Loucy (cell line): ENCODE measurements at regions not wholly inside any gene's neighbourhood (a gene's known extent, or its start where the extent isn't known, plus 50 kb on each side); places are given as distances from the start of the nearest gene placed in this dataset.

Experiments
- H2AFZ ChIP-seq: fragments of 200-600 bp; sonication (generic); 2 replicates; pipeline ENCODE4 v1.6.0; 2016; ENCODE audit warnings: antibody characterized with exemption, mild to moderate bottlenecking, low read length, moderate library complexity
- H3F3A ChIP-seq: fragments of 200-600 bp; 2 replicates; pipeline ENCODE4 v1.6.0; 2016; ENCODE audit warnings: antibody characterized with exemption, low read depth, mild to moderate bottlenecking
- H3K27me3 ChIP-seq: fragments of 200-600 bp; sonication (generic); 2 replicates; pipeline ENCODE4 v1.6.1; 2014; ENCODE audit warnings: low read length, mild to moderate bottlenecking; ENCODE audit not compliant: insufficient read depth, poor library complexity, severe bottlenecking
- H3K36me3 ChIP-seq: fragments of 200-600 bp; sonication (generic); 2 replicates; pipeline ENCODE4 v1.6.1; 2016; ENCODE audit warnings: low read length; ENCODE audit not compliant: insufficient read depth
- H3K4me1 ChIP-seq: fragments of 200-600 bp; sonication (generic); 2 replicates; pipeline ENCODE4 v1.5.1; 2014; ENCODE audit warnings: low read length, mild to moderate bottlenecking; ENCODE audit not compliant: insufficient read depth, poor library complexity, severe bottlenecking
- H3K4me2 ChIP-seq: fragments of 200-600 bp; sonication (generic); 2 replicates; pipeline ENCODE4 v1.6.0; 2014; ENCODE audit warnings: antibody characterized with exemption, low read length, low read depth, mild to moderate bottlenecking; ENCODE audit not compliant: poor library complexity, severe bottlenecking
- H3K4me3 ChIP-seq: fragments of 200-600 bp; sonication (generic); 2 replicates; pipeline ENCODE4 v1.5.1; 2014; ENCODE audit warnings: low read length, mild to moderate bottlenecking, mixed read lengths; ENCODE audit not compliant: poor library complexity, severe bottlenecking
- H3K79me2 ChIP-seq: fragments of 200-600 bp; sonication (generic); 2 replicates; pipeline ENCODE4 v1.6.1; 2014; ENCODE audit warnings: low read length; ENCODE audit not compliant: insufficient read depth
- H3K9ac ChIP-seq: fragments of 200-600 bp; sonication (generic); 2 replicates; pipeline ENCODE4 v1.6.0; 2014; ENCODE audit warnings: mild to moderate bottlenecking, low read depth, low read length, moderate library complexity; ENCODE audit not compliant: poor library complexity, severe bottlenecking
- H3K9me2 ChIP-seq: fragments of 200-600 bp; sonication (generic); replicated peaks from 2 replicates; pipeline ENCODE4 v1.6.1; 2016; ENCODE audit warnings: low read depth, low read length, mixed read lengths
- H3K9me3 ChIP-seq: fragments of 200-600 bp; sonication (generic); 2 replicates; pipeline ENCODE4 v1.6.1; 2014; ENCODE audit warnings: mild to moderate bottlenecking, antibody characterized with exemption, low read length, low read depth; ENCODE audit not compliant: insufficient read depth
- H4K20me1 ChIP-seq: fragments of 200-600 bp; sonication (generic); 2 replicates; pipeline ENCODE4 v1.6.0; 2014; ENCODE audit warnings: antibody characterized with exemption, low read length, mild to moderate bottlenecking; ENCODE audit not compliant: insufficient read depth, poor library complexity, severe bottlenecking
- EZH2phosphoT487 ChIP-seq: fragments of 200-600 bp; IDR thresholded peaks from 2 replicates; pipeline ENCODE4 v1.6.1; 2018; ENCODE audit warnings: antibody characterized with exemption, mild to moderate bottlenecking, moderate library complexity, borderline replicate concordance
- TF ChIP-seq, protein P1 (sequence below): fragments of 200-600 bp; sonication (generic); conservative IDR thresholded peaks from 2 replicates; pipeline ENCODE4 v1.5.1; 2014; ENCODE audit warnings: mild to moderate bottlenecking, antibody characterized with exemption, low read length

GRCh38 chr2:67313536-67313935 is 83.6 kb upstream of the ETAA1 start:
- no peaks in the 10 kb centered on the region for H3K4me1 ChIP-seq
- H3K4me3 ChIP-seq: no peak overlapping the region
- TF ChIP-seq EZH2phosphoT487: no peak
- TF ChIP-seq, protein P1, sequence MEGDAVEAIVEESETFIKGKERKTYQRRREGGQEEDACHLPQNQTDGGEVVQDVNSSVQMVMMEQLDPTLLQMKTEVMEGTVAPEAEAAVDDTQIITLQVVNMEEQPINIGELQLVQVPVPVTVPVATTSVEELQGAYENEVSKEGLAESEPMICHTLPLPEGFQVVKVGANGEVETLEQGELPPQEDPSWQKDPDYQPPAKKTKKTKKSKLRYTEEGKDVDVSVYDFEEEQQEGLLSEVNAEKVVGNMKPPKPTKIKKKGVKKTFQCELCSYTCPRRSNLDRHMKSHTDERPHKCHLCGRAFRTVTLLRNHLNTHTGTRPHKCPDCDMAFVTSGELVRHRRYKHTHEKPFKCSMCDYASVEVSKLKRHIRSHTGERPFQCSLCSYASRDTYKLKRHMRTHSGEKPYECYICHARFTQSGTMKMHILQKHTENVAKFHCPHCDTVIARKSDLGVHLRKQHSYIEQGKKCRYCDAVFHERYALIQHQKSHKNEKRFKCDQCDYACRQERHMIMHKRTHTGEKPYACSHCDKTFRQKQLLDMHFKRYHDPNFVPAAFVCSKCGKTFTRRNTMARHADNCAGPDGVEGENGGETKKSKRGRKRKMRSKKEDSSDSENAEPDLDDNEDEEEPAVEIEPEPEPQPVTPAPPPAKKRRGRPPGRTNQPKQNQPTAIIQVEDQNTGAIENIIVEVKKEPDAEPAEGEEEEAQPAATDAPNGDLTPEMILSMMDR: no peak
- no peaks in the 10 kb centered on the region for H4K20me1 ChIP-seq
- H3K9me2 ChIP-seq: no peaks in the 10 kb centered on the region
- no peaks in the 10 kb centered on the region for H3K27me3 ChIP-seq
- no peaks in the 10 kb centered on the region for H3K9me3 ChIP-seq
- no peak overlapping the region for H3K4me2 ChIP-seq
- no peaks in the 10 kb centered on the region for H3K36me3 ChIP-seq
- no peak overlapping the region for H3K9ac ChIP-seq
- no peaks in the 10 kb centered on the region for H3K79me2 ChIP-seq
- H3F3A ChIP-seq: no peaks in the 10 kb centered on the region
- H2AFZ ChIP-seq: no peak overlapping the region

DNA sequence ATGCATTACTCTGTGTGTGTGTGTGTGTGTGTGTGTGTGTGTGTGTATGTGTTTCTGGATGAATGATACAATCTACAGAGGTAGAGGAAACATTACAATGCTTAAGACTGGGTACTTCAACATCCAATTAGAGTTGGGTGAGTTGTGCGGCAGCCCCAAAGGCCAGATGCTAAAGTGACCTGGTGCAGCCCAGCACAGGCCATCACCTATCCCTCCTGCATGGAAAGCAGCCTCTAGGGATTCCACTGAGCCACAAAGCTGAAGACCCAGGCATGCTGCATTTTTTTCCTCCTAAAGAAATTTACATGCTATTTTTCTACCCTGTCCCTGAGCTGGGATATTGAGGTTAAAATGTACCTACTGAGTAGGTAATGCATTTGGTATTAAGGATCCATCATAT is 79.1 kb upstream of the ETAA1 start:
- Histone ChIP-seq H2AFZ (no peak overlapping the region), H3K4me1 (no peaks in the 10 kb centered on the region), H4K20me1 (no peaks in the 10 kb centered on the region), H3K27me3 (no peaks in the 10 kb centered on the region), H3K9me2 (no peaks in the 10 kb centered on the region), H3K4me2 (no peak overlapping the region), H3K9me3 (no peaks in the 10 kb centered on the region), H3K79me2 (no peaks in the 10 kb centered on the region), H3K9ac (no peak overlapping the region), H3K36me3 (no peaks in the 10 kb centered on the region), H3F3A (no peaks in the 10 kb centered on the region; the same call in 1 of the 2 replicates), H3K4me3 (no peak overlapping the region)
- TF ChIP-seq, protein P1: no peak
- TF ChIP-seq EZH2phosphoT487: no peak

- Histone ChIP-seq H4K20me1 (no peaks in the 10 kb centered on the region), H3K36me3 (no peaks in the 10 kb centered on the region), H3K27me3 (no peaks in the 10 kb centered on the region), H3K4me1 (no peaks in the 10 kb centered on the region), H3K79me2 (no peaks in the 10 kb centered on the region), H2AFZ (no peak overlapping the region), H3K9ac (no peak overlapping the region), H3K9me2 (no peaks in the 10 kb centered on the region), H3K9me3 (no peaks in the 10 kb centered on the region), H3K4me2 (no peak overlapping the region), H3F3A (no peaks in the 10 kb centered on the region; the same call in 1 of the 2 replicates), H3K4me3 (no peak overlapping the region)
- TF ChIP-seq EZH2phosphoT487: no peak
These were observed 78.6 kb upstream of the ETAA1 start for GRCh38 chr2:67318563-67318962.

- H3F3A ChIP-seq: no peaks in the 10 kb centered on the region; the same call in 1 of the 2 replicates
- TF ChIP-seq, protein P1: no peak
- TF ChIP-seq EZH2phosphoT487: no peak
- no peaks in the 10 kb centered on the region for H3K9me2 ChIP-seq
- no peaks in the 10 kb centered on the region for H3K9me3 ChIP-seq
- no peaks in the 10 kb centered on the region for H4K20me1 ChIP-seq
- no peak overlapping the region for H3K4me2 ChIP-seq
- H3K36me3 ChIP-seq: no peaks in the 10 kb centered on the region
- no peaks in the 10 kb centered on the region for H3K27me3 ChIP-seq
- no peaks in the 10 kb centered on the region for H3K4me1 ChIP-seq
- no peak overlapping the region for H3K4me3 ChIP-seq
- no peaks in the 10 kb centered on the region for H3K79me2 ChIP-seq
- H2AFZ ChIP-seq: no peak overlapping the region
- H3K9ac ChIP-seq: no peak overlapping the region
These were observed 78.1 kb upstream of the ETAA1 start for GRCh38 chr2:67318993-67319481.
